ENCODE measurements at regions not wholly inside any gene's neighbourhood (a gene's known extent, or its start where the extent isn't known, plus 50 kb on each side); places are given as distances from the start of the nearest gene placed in this dataset.

DNA sequence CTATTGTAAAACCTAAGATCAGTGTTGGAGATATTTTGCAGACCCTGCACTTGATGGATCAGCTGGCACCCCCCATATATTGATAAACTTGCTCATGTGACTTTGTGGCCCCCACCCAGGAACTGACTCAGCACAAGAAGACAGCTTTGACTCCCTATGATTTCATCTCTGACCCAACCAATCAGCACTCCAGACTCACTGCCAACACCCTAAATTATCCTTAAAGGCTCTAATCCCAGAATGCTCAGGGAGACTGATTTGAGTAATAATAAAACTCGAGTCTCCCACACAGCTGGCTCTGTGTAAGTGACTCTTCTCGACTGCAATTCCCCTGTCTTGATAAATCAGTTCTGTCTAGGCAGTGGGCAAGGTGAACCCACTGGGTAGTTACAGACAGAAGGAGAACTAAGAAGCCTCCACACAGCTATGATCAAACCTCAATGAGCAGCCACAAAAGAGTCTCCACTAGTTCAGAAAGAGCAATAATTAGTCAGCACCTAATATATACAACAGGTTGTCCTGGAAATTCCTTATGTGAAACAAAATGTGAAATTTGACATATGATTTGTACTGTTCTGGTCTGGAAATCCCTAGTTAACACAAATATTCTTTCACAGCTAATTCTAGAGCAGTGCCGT lies 52.2 kb downstream of the ACTL7B start:
- no peak for TF ChIP-seq EZH2 (IDR thresholded peaks at IDR 0.05; ENCODE audit: insufficient read depth, low read length)
- no peak for TF ChIP-seq CTCF (IDR thresholded peaks at IDR 0.05; ENCODE audit: insufficient read depth, low read depth, low read length)
- Mint-ChIP-seq H3K4me1 (ENCODE audit: low read depth, unreplicated experiment) (no peaks in the 10 kb centered on the region), H3K4me3 (ENCODE audit: unreplicated experiment) (no peak overlapping the region), H3K9me3 (ENCODE audit: unreplicated experiment) (peaks cover 4% of the 10 kb centered on the region), H3K27me3 (ENCODE audit: low read depth, unreplicated experiment) (peaks cover 16% of the 10 kb centered on the region), H3K27ac (ENCODE audit: unreplicated experiment) (no peak overlapping the region), H3K36me3 (ENCODE audit: low read depth, unreplicated experiment) (no peaks in the 10 kb centered on the region)
- Histone ChIP-seq H3K36me3 (ENCODE audit: insufficient read depth, low read length) (no peaks in the 10 kb centered on the region), H3K9ac (ENCODE audit: low read length) (no peak overlapping the region), H3K4me2 (ENCODE audit: low read length) (no peak overlapping the region), H3K9me3 (ENCODE audit: insufficient read depth, low read depth, low read length) (no peaks in the 10 kb centered on the region), H3K4me1 (ENCODE audit: insufficient read depth, low read length) (no peaks in the 10 kb centered on the region), H3K27ac (ENCODE audit: low read depth, low read length) (no peak overlapping the region), H2AFZ (ENCODE audit: low read depth, low read length) (no peak overlapping the region), H3K27me3 (ENCODE audit: insufficient read depth, low read length) (peaks cover 6% of the 10 kb centered on the region), H4K20me1 (ENCODE audit: insufficient read depth, low read length) (no peaks in the 10 kb centered on the region), H3K79me2 (ENCODE audit: insufficient read depth, low read length) (no peaks in the 10 kb centered on the region), H3K4me3 (ENCODE audit: insufficient read depth, low read depth, low read length) (no peak overlapping the region)
- FAIRE-seq: no peak
- no peak for DNase-seq (ENCODE audit: low read depth)

DNA sequence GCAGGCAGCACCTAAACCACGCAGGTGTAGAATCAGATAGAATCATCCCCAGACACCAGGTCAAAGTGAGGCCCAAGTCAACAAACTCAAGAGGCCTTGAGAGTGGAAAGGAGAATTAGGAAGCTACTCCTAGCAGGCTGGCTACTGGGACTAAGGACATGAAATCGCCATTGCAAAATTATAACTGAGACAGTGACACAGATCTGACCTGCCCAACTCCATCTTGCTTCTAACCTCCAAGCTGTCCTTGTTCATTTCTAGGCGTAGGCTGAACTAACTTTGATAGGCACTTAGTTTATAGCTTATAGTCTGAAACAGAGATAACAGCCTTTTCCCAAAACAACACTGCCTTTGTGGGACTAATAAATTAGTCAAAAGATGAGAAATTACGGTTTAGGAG lies 52.8 kb downstream of the ACTL7B start:
- Histone ChIP-seq H3K4me1 (ENCODE audit: insufficient read depth, low read length) (no peaks in the 10 kb centered on the region), H3K36me3 (ENCODE audit: insufficient read depth, low read length) (no peaks in the 10 kb centered on the region), H4K20me1 (ENCODE audit: insufficient read depth, low read length) (no peaks in the 10 kb centered on the region), H3K27me3 (ENCODE audit: insufficient read depth, low read length) (peaks cover 6% of the 10 kb centered on the region), H3K79me2 (ENCODE audit: insufficient read depth, low read length) (no peaks in the 10 kb centered on the region), H3K27ac (ENCODE audit: low read depth, low read length) (no peak overlapping the region), H3K4me3 (ENCODE audit: insufficient read depth, low read depth, low read length) (no peak overlapping the region), H3K9me3 (ENCODE audit: insufficient read depth, low read depth, low read length) (no peaks in the 10 kb centered on the region), H3K9ac (ENCODE audit: low read length) (no peak overlapping the region), H2AFZ (ENCODE audit: low read depth, low read length) (no peak overlapping the region), H3K4me2 (ENCODE audit: low read length) (no peak overlapping the region)
- H3K36me3 Mint-ChIP-seq (ENCODE audit: low read depth, unreplicated experiment): no peaks in the 10 kb centered on the region
- DNase-seq (ENCODE audit: low read depth) (no peak), FAIRE-seq (no peak)
- H3K4me3 Mint-ChIP-seq (ENCODE audit: unreplicated experiment): no peak overlapping the region
- TF ChIP-seq CTCF (IDR thresholded peaks at IDR 0.05; ENCODE audit: insufficient read depth, low read depth, low read length): no peak
- no peak for TF ChIP-seq EZH2 (IDR thresholded peaks at IDR 0.05; ENCODE audit: insufficient read depth, low read length)
- no peaks in the 10 kb centered on the region for H3K4me1 Mint-ChIP-seq (ENCODE audit: low read depth, unreplicated experiment)
- peaks cover 4% of the 10 kb centered on the region for H3K9me3 Mint-ChIP-seq (ENCODE audit: unreplicated experiment)
- H3K27ac Mint-ChIP-seq (ENCODE audit: unreplicated experiment): no peak overlapping the region
- peaks cover 16% of the 10 kb centered on the region for H3K27me3 Mint-ChIP-seq (ENCODE audit: low read depth, unreplicated experiment)

GRCh38 chr9:108801949-108802348 lies 53.8 kb downstream of the ACTL7B start:
- Histone ChIP-seq H3K4me3 (ENCODE audit: insufficient read depth, low read depth, low read length) (no peak overlapping the region), H3K27ac (ENCODE audit: low read depth, low read length) (no peak overlapping the region), H4K20me1 (ENCODE audit: insufficient read depth, low read length) (no peaks in the 10 kb centered on the region), H2AFZ (ENCODE audit: low read depth, low read length) (no peak overlapping the region), H3K9ac (ENCODE audit: low read length) (no peak overlapping the region), H3K79me2 (ENCODE audit: insufficient read depth, low read length) (no peaks in the 10 kb centered on the region), H3K4me2 (ENCODE audit: low read length) (no peak overlapping the region), H3K9me3 (ENCODE audit: insufficient read depth, low read depth, low read length) (no peaks in the 10 kb centered on the region), H3K36me3 (ENCODE audit: insufficient read depth, low read length) (no peaks in the 10 kb centered on the region), H3K4me1 (ENCODE audit: insufficient read depth, low read length) (no peaks in the 10 kb centered on the region), H3K27me3 (ENCODE audit: insufficient read depth, low read length) (peaks cover 6% of the 10 kb centered on the region)
- H3K4me3 Mint-ChIP-seq (ENCODE audit: unreplicated experiment): no peak overlapping the region
- no peak for DNase-seq (ENCODE audit: low read depth)
- H3K27ac Mint-ChIP-seq (ENCODE audit: unreplicated experiment): no peak overlapping the region
- H3K27me3 Mint-ChIP-seq (ENCODE audit: low read depth, unreplicated experiment): peaks cover 17% of the 10 kb centered on the region
- H3K9me3 Mint-ChIP-seq (ENCODE audit: unreplicated experiment): peaks cover 2% of the 10 kb centered on the region
- TF ChIP-seq EZH2 (IDR thresholded peaks at IDR 0.05; ENCODE audit: insufficient read depth, low read length): no peak
- TF ChIP-seq CTCF (IDR thresholded peaks at IDR 0.05; ENCODE audit: insufficient read depth, low read depth, low read length): no peak
- no peak for FAIRE-seq
- no peaks in the 10 kb centered on the region for H3K4me1 Mint-ChIP-seq (ENCODE audit: low read depth, unreplicated experiment)
- H3K36me3 Mint-ChIP-seq (ENCODE audit: low read depth, unreplicated experiment): no peaks in the 10 kb centered on the region

All from astrocyte (in vitro differentiated cells and primary cell).